Esophagus (tissue), 2 donors: ENCODE measurements at regions not wholly inside any gene's neighbourhood (a gene's known extent, or its start where the extent isn't known, plus 50 kb on each side); places are given as distances from the start of the nearest gene placed in this dataset.

Experiments
- H3K27ac ChIP-seq, 2 donors: one replicate each; pipeline ENCODE4 v1.5.1; 2013; ENCODE audit warnings: low read depth in 2 of 2, mild to moderate bottlenecking in 2 of 2, inconsistent platforms in 1 of 2, low read length in 1 of 2, moderate library complexity in 1 of 2
- H3K27me3 ChIP-seq, 2 donors: one replicate each; pipeline ENCODE4 v1.6.1; 2013; ENCODE audit warnings: low read length in 2 of 2, control low read depth in 1 of 2, mild to moderate bottlenecking in 1 of 2; ENCODE audit not compliant: insufficient read depth in 2 of 2, control insufficient read depth in 1 of 2
- H3K36me3 ChIP-seq, 2 donors: one replicate each; pipeline ENCODE4 v1.6.1; 2013; ENCODE audit warnings: low read length in 1 of 2; ENCODE audit not compliant: control insufficient read depth in 2 of 2, insufficient read depth in 2 of 2
- H3K4me1 ChIP-seq, 2 donors: one replicate each; pipeline ENCODE4 v1.6.1; 2013; ENCODE audit warnings: low read length in 1 of 2; ENCODE audit not compliant: control insufficient read depth in 2 of 2, insufficient read depth in 2 of 2
- H3K4me3 ChIP-seq, 2 donors: one replicate each; pipeline ENCODE4 v1.5.1; 2013; ENCODE audit warnings: low read length in 2 of 2, mild to moderate bottlenecking in 2 of 2, low read depth in 1 of 2, moderate library complexity in 1 of 2
- H3K9me3 ChIP-seq, 2 donors: one replicate each; pipeline ENCODE4 v1.6.1; 2013; ENCODE audit warnings: mild to moderate bottlenecking in 2 of 2, low read depth in 1 of 2, low read length in 1 of 2, moderate library complexity in 1 of 2; ENCODE audit not compliant: control insufficient read depth in 2 of 2, insufficient read depth in 1 of 2
- WGBS, 2 donors: extraction: QIAGEN DNeasy Blood & Tissue Kit; methylation state at CpG; one replicate each; pipeline ENCODE4 v1.1.7; 2013; 5-methylcytosine and 5-hydroxymethylcytosine counted together
- donor health status: healthy with polysubstance abuse.
- donor health status: Bipolar disorder and iron deficiency.

GRCh38 chr1:5721634-5722215, 270.5 kb downstream of the NPHP4 start:
- Histone ChIP-seq H3K9me3 (no peaks in the 10 kb centered on the region), H3K4me3 (no peak overlapping the region), H3K4me1 (peaks cover 0 to 2% of the 10 kb centered on the region in 2 donors), H3K36me3 (no peaks in the 10 kb centered on the region), H3K27ac (no peak overlapping the region), H3K27me3 (no peaks in the 10 kb centered on the region)
- WGBS, 2 donors, result 75 to 96% methylated on average over 3 of the region's 3 CpGs

- no peaks in the 10 kb centered on the region for H3K27me3 ChIP-seq
- H3K9me3 ChIP-seq, result no peaks in the 10 kb centered on the region
- H3K27ac ChIP-seq, result no peak overlapping the region
- peaks cover 0 to 2% of the 10 kb centered on the region in 2 donors for H3K4me1 ChIP-seq
- WGBS, 2 donors, result 54 to 61% methylated on average over 4 of the region's 4 CpGs
- no peak overlapping the region for H3K4me3 ChIP-seq
- H3K36me3 ChIP-seq, result no peaks in the 10 kb centered on the region
Observed at GRCh38 chr1:5720936-5721335, 271.3 kb downstream of the NPHP4 start.

GRCh38 chr1:5720484-5720883, 271.7 kb downstream of the NPHP4 start:
- Histone ChIP-seq H3K4me3 (no peak overlapping the region), H3K27me3 (no peaks in the 10 kb centered on the region), H3K36me3 (no peaks in the 10 kb centered on the region), H3K4me1 (peaks cover 0 to 2% of the 10 kb centered on the region in 2 donors), H3K27ac (no peak overlapping the region), H3K9me3 (no peaks in the 10 kb centered on the region)
- 25 to 44% methylated on average over 8 of the region's 8 CpGs for WGBS, 2 donors

GRCh38 chr1:5720045-5720444, 272.2 kb downstream of the NPHP4 start:
- Histone ChIP-seq H3K4me3 (no peak overlapping the region), H3K36me3 (no peaks in the 10 kb centered on the region), H3K27ac (no peak overlapping the region), H3K4me1 (peaks cover 0 to 2% of the 10 kb centered on the region in 2 donors), H3K9me3 (no peaks in the 10 kb centered on the region), H3K27me3 (no peaks in the 10 kb centered on the region)
- WGBS, 2 donors, result 60 to 65% methylated on average over 8 of the region's 8 CpGs

- 69 to 77% methylated on average over 34 of the region's 34 CpGs for WGBS, 2 donors
- Histone ChIP-seq H3K27me3 (no peaks in the 10 kb centered on the region), H3K4me1 (peaks cover 0 to 2% of the 10 kb centered on the region in 2 donors), H3K36me3 (no peaks in the 10 kb centered on the region), H3K9me3 (no peaks in the 10 kb centered on the region), H3K27ac (no peak overlapping the region), H3K4me3 (no peak overlapping the region)
Observed at GRCh38 chr1:5718831-5719632, 273.2 kb downstream of the NPHP4 start.

DNA sequence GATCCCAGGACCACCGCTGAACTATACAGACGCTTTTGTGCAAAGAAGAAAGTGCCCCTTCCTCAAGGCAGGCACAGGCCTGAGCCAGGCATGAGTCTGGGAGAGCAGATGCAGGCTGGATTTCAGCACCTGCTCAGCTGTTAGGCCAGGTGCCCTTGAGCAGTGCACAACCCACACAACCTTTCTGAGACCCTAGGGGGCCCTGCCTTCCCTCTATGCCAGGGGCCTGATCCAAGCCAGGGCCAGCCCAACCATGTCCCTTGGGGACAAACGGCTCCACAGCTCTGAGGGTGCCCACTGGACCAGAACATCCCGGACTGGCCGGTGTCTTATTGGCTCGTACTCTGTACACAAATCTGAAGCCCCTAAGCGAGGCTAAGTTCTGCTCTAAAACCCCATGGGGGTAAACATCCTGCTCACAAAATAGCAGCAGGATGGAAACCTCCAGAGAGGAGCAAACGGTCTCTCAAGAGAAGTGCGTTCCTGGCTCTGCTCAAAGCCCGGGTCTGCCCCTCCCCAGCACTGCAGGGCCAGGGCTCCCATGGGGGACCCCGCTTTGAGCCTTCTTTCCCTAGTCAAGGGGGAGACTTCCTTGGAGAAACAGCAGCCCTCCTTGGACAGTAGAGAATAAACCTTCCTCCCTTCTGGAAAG, 275.1 kb downstream of the NPHP4 start:
- no peak overlapping the region for H3K27ac ChIP-seq
- 60 to 66% methylated on average over 11 of the region's 11 CpGs for WGBS, 2 donors
- H3K27me3 ChIP-seq, result no peaks in the 10 kb centered on the region
- H3K4me1 ChIP-seq, result peaks cover 0 to 2% of the 10 kb centered on the region in 2 donors
- H3K4me3 ChIP-seq, result no peak overlapping the region
- no peaks in the 10 kb centered on the region for H3K36me3 ChIP-seq
- no peaks in the 10 kb centered on the region for H3K9me3 ChIP-seq

GRCh38 chr1:5716126-5716525, 276.1 kb downstream of the NPHP4 start:
- H3K9me3 ChIP-seq, result no peaks in the 10 kb centered on the region
- no peak overlapping the region for H3K27ac ChIP-seq
- no peak overlapping the region for H3K4me3 ChIP-seq
- H3K36me3 ChIP-seq, result no peaks in the 10 kb centered on the region
- WGBS, 2 donors, result 83 to 88% methylated on average over 6 of the region's 6 CpGs
- peaks cover 0 to 2% of the 10 kb centered on the region in 2 donors for H3K4me1 ChIP-seq
- no peaks in the 10 kb centered on the region for H3K27me3 ChIP-seq

- Histone ChIP-seq H3K9me3 (no peaks in the 10 kb centered on the region), H3K36me3 (no peaks in the 10 kb centered on the region), H3K27ac (no peak overlapping the region), H3K4me3 (no peak overlapping the region), H3K27me3 (no peaks in the 10 kb centered on the region), H3K4me1 (no peaks in the 10 kb centered on the region)
- WGBS, 2 donors, result 78 to 89% methylated on average over 36 of the region's 36 CpGs
Observed at GRCh38 chr1:5713101-5714010, 278.9 kb downstream of the NPHP4 start.

- Histone ChIP-seq H3K9me3 (peaks cover 0 to 2% of the 10 kb centered on the region in 2 donors), H3K27ac (no peak overlapping the region), H3K27me3 (no peaks in the 10 kb centered on the region), H3K4me3 (no peak overlapping the region), H3K4me1 (no peaks in the 10 kb centered on the region), H3K36me3 (no peaks in the 10 kb centered on the region)
- WGBS, 2 donors, result 93 to 95% methylated on average over 45 of the region's 45 CpGs
Observed at GRCh38 chr1:5711956-5712645, 280.1 kb downstream of the NPHP4 start.
